ENCODE measurements at regions not wholly inside any gene's neighbourhood (a gene's known extent, or its start where the extent isn't known, plus 50 kb on each side); places are given as distances from the start of the nearest gene placed in this dataset.
"Not testable (repeated sequence)": the region's sequence is repeated elsewhere in the genome, so short reads cannot be mapped to it uniquely, and the experiment has no call there.

- Mint-ChIP-seq H3K27me3 (ENCODE audit: low read depth in 3 of 3) (peaks cover 0 to 2% (median 0%) of the 10 kb centered on the region in 3 donors), H3K36me3 (no peaks in the 10 kb centered on the region), H3K9me3 (peaks cover 0 to 3% (median 0%) of the 10 kb centered on the region in 7 donors), H3K27ac (no peak overlapping the region), H3K4me3 (no peak overlapping the region), H3K4me1 (no peaks in the 10 kb centered on the region)
- H3K36me3 ChIP-seq (replicated peaks in 1 of 2; ENCODE audit: control insufficient read depth in 1 of 2, insufficient read depth in 2 of 2, low read length in 2 of 2), result no peaks in the 10 kb centered on the region
- no peak overlapping the region for H3K9ac ChIP-seq (ENCODE audit: insufficient read depth, low read length, poor library complexity, severe bottlenecking)
- no peaks in the 10 kb centered on the region for H3K79me2 ChIP-seq (ENCODE audit: insufficient read depth, low read length)
- H3K4me1 ChIP-seq (ENCODE audit: control insufficient read depth in 1 of 2, insufficient read depth in 2 of 2, low read length in 2 of 2), result no peaks in the 10 kb centered on the region
- WGBS (ENCODE audit: insufficient coverage), result 95% methylated on average over 4 of the region's 4 CpGs
- TF ChIP-seq CTCF (IDR thresholded peaks at IDR 0.05), result no peak
- H3K9me3 ChIP-seq (replicated peaks in 1 of 2; ENCODE audit: control insufficient read depth in 1 of 2, insufficient read depth in 1 of 2, low read length in 2 of 2), result no peaks in the 10 kb centered on the region
- H3K27ac ChIP-seq (ENCODE audit: low read depth in 1 of 2, low read length in 2 of 2), result no peak overlapping the region
- no peak for DNase-seq
- intact Hi-C loops (cut with micrococcal nuclease), result no loop called here
- no peaks in the 10 kb centered on the region for H4K20me1 ChIP-seq (ENCODE audit: insufficient read depth, low read length)
- no peak overlapping the region for H3K4me3 ChIP-seq (replicated peaks in 1 of 3; ENCODE audit: low read depth in 2 of 3, low read length in 3 of 3)
- no peak overlapping the region for H3K4me2 ChIP-seq (replicated peaks; ENCODE audit: extremely low read depth, low read length, poor library complexity, severe bottlenecking)
- H3K27me3 ChIP-seq (ENCODE audit: control insufficient read depth in 2 of 2, insufficient read depth in 2 of 2, low read length in 2 of 2), result no peaks in the 10 kb centered on the region
- no peak overlapping the region for H2AFZ ChIP-seq (ENCODE audit: insufficient read depth, low read depth, low read length, poor library complexity, severe bottlenecking)
These were observed 508.4 kb upstream of the MAP2 start for GRCh38 chr2:208915401-208915800.

GRCh38 chr2:208916881-208917280 lies 507.0 kb upstream of the MAP2 start:
- H2AFZ ChIP-seq (ENCODE audit: insufficient read depth, low read depth, low read length, poor library complexity, severe bottlenecking), result no peak overlapping the region
- WGBS (ENCODE audit: insufficient coverage), result 100% methylated on average over 1 of the region's 2 CpGs
- no peaks in the 10 kb centered on the region for H3K36me3 Mint-ChIP-seq
- H3K4me3 ChIP-seq (replicated peaks in 1 of 3; ENCODE audit: low read depth in 2 of 3, low read length in 3 of 3), result no peak overlapping the region
- H3K4me1 ChIP-seq (ENCODE audit: control insufficient read depth in 1 of 2, insufficient read depth in 2 of 2, low read length in 2 of 2), result no peaks in the 10 kb centered on the region
- H3K27me3 Mint-ChIP-seq (ENCODE audit: low read depth in 3 of 3), result peaks cover 0 to 1% (median 0%) of the 10 kb centered on the region in 3 donors
- no peaks in the 10 kb centered on the region for H3K36me3 ChIP-seq (replicated peaks in 1 of 2; ENCODE audit: control insufficient read depth in 1 of 2, insufficient read depth in 2 of 2, low read length in 2 of 2)
- TF ChIP-seq CTCF (IDR thresholded peaks at IDR 0.05), result no peak
- no peaks in the 10 kb centered on the region for H4K20me1 ChIP-seq (ENCODE audit: insufficient read depth, low read length)
- intact Hi-C loops (cut with micrococcal nuclease), result no loop called here
- peaks cover 0 to under 1% of the 10 kb centered on the region in 2 donors for H3K9me3 ChIP-seq (replicated peaks in 1 of 2; ENCODE audit: control insufficient read depth in 1 of 2, insufficient read depth in 1 of 2, low read length in 2 of 2)
- DNase-seq, result no peak
- no peaks in the 10 kb centered on the region for H3K79me2 ChIP-seq (ENCODE audit: insufficient read depth, low read length)
- H3K4me3 Mint-ChIP-seq, result no peak overlapping the region
- no peak overlapping the region for H3K27ac ChIP-seq (ENCODE audit: low read depth in 1 of 2, low read length in 2 of 2)
- no peaks in the 10 kb centered on the region for H3K4me1 Mint-ChIP-seq
- peaks cover 0 to 3% (median 0%) of the 10 kb centered on the region in 7 donors for H3K9me3 Mint-ChIP-seq
- no peak overlapping the region for H3K4me2 ChIP-seq (replicated peaks; ENCODE audit: extremely low read depth, low read length, poor library complexity, severe bottlenecking)
- no peaks in the 10 kb centered on the region for H3K27me3 ChIP-seq (ENCODE audit: control insufficient read depth in 2 of 2, insufficient read depth in 2 of 2, low read length in 2 of 2)
- no peak overlapping the region for H3K9ac ChIP-seq (ENCODE audit: insufficient read depth, low read length, poor library complexity, severe bottlenecking)
- no peak overlapping the region for H3K27ac Mint-ChIP-seq

GRCh38 chr2:208921358-208921757 lies 502.5 kb upstream of the MAP2 start:
- H3K4me1 ChIP-seq (ENCODE audit: control insufficient read depth in 1 of 2, insufficient read depth in 2 of 2, low read length in 2 of 2); intact Hi-C loops (cut with micrococcal nuclease); H4K20me1 ChIP-seq (ENCODE audit: insufficient read depth, low read length); H3K9ac ChIP-seq (ENCODE audit: insufficient read depth, low read length, poor library complexity, severe bottlenecking); H3K4me3 ChIP-seq (replicated peaks in 1 of 3; ENCODE audit: low read depth in 2 of 3, low read length in 3 of 3); H3K9me3 ChIP-seq (replicated peaks in 1 of 2; ENCODE audit: control insufficient read depth in 1 of 2, insufficient read depth in 1 of 2, low read length in 2 of 2); H3K9me3 Mint-ChIP-seq; H2AFZ ChIP-seq (ENCODE audit: insufficient read depth, low read depth, low read length, poor library complexity, severe bottlenecking); H3K4me2 ChIP-seq (replicated peaks; ENCODE audit: extremely low read depth, low read length, poor library complexity, severe bottlenecking); H3K4me1 Mint-ChIP-seq; H3K79me2 ChIP-seq (ENCODE audit: insufficient read depth, low read length); H3K36me3 ChIP-seq (replicated peaks in 1 of 2; ENCODE audit: control insufficient read depth in 1 of 2, insufficient read depth in 2 of 2, low read length in 2 of 2); DNase-seq; H3K27ac ChIP-seq (ENCODE audit: low read depth in 1 of 2, low read length in 2 of 2); H3K27me3 Mint-ChIP-seq (ENCODE audit: low read depth in 3 of 3); H3K27me3 ChIP-seq (ENCODE audit: control insufficient read depth in 2 of 2, insufficient read depth in 2 of 2, low read length in 2 of 2); H3K4me3 Mint-ChIP-seq; H3K36me3 Mint-ChIP-seq; H3K27ac Mint-ChIP-seq: not testable (repeated sequence)
- no CpG with 5 or more reads among the region's 1 CpG for WGBS (ENCODE audit: insufficient coverage)
